Stomach (tissue), 8 donors: ENCODE measurements at regions not wholly inside any gene's neighbourhood (a gene's known extent, or its start where the extent isn't known, plus 50 kb on each side); places are given as distances from the start of the nearest gene placed in this dataset.
A peak's percentile ranks its signal among the peaks of the same experiment; 100 is the strongest.

Experiments
- DNase-seq, 2 donors: peaks; one replicate each; pipeline versions ENCODE4 v3.0.0 to v3.0.0-alpha.2; 2013 to 2019
- H3K27ac ChIP-seq, 5 donors: fragments of 200-600 bp in 4 of 5; sonication (generic) in 4 of 5; one replicate each; pipeline ENCODE4 v1.5.1; 2013 to 2019; ENCODE audit warnings: mild to moderate bottlenecking in 1 of 5, moderate library complexity in 1 of 5
- H3K27me3 ChIP-seq, 3 donors: fragments of 200-600 bp; sonication (generic); one replicate each; pipeline ENCODE4 v1.5.1; 2017 to 2019; ENCODE audit warnings: mixed run types in 1 of 3
- H3K36me3 ChIP-seq, 4 donors: fragments of 200-600 bp; sonication (generic); 1 replicate in 3 of 4; 2 replicates in 1 of 4; pipeline ENCODE4 v1.5.1; 2016 to 2019
- H3K4me1 ChIP-seq, 4 donors: fragments of 200-600 bp; sonication (generic); one replicate each; pipeline ENCODE4 v1.5.1; 2016 to 2019
- H3K4me3 ChIP-seq, 4 donors: fragments of 200-600 bp; sonication (generic) in 3 of 4; one replicate each; pipeline ENCODE4 v1.5.1; 2016 to 2019; ENCODE audit warnings: mild to moderate bottlenecking in 1 of 4
- H3K9me3 ChIP-seq, 4 donors: fragments of 200-600 bp; sonication (generic); one replicate each; pipeline ENCODE4 v1.5.1; 2016 to 2019
- CTCF ChIP-seq, 7 experiments: fragments of 450-650 bp in 4 of 7; fragments of 200-600 bp in 3 of 7; sonication (generic) in 3 of 7; IDR thresholded peaks; one replicate each; pipeline ENCODE4 v1.5.1; 2016 to 2019; ENCODE audit warnings: antibody characterized with exemption in 7 of 7, control low read depth in 2 of 7, mild to moderate bottlenecking in 1 of 7
- EP300 ChIP-seq: sonication (generic); formaldehyde crosslinking; IDR thresholded peaks from one replicate; pipeline ENCODE4 v1.6.1; 2017; ENCODE audit warnings: antibody characterized with exemption
- POLR2A ChIP-seq, 4 donors: fragments of 450-650 bp; IDR thresholded peaks; one replicate each; pipeline ENCODE4 v1.6.1; 2016; ENCODE audit warnings: antibody characterized with exemption in 4 of 4, control low read depth in 2 of 4, mild to moderate bottlenecking in 1 of 4, moderate library complexity in 1 of 4
- POLR2AphosphoS5 ChIP-seq, 3 donors: sonication (generic); formaldehyde crosslinking; IDR thresholded peaks; one replicate each; pipeline ENCODE4 v1.6.1; 2016; ENCODE audit warnings: antibody characterized with exemption in 3 of 3
- WGBS, 5 donors: extraction: QIAGEN DNeasy Blood & Tissue Kit in 3 of 5; methylation state at CpG; one replicate each; pipeline versions ENCODE4 v1.1.5 to v1.1.7; 2013 to 2018; 5-methylcytosine and 5-hydroxymethylcytosine counted together
- intact Hi-C: fragments of 100-400 bp; cut with DNase I; formaldehyde crosslinking; loops from one replicate; pipeline ENCODE4 v1.15.1; 2023; ENCODE audit warnings: low total_unique reads
- donor health status: healthy with polysubstance abuse.
- donor health status: Bipolar disorder and iron deficiency.
- donor health status: healthy.

- Histone ChIP-seq H3K4me1 (no peaks in the 10 kb centered on the region), H3K36me3 (no peaks in the 10 kb centered on the region), H3K27me3 (no peaks in the 10 kb centered on the region), H3K27ac (no peak overlapping the region), H3K4me3 (no peak overlapping the region), H3K9me3 (no peaks in the 10 kb centered on the region)
- peak; percentile 45 to 85 for DNase-seq
- TF ChIP-seq POLR2A (IDR thresholded peaks at IDR 0.05) (no peak), CTCF (IDR thresholded peaks at IDR 0.05) (peak in 4 of 7 experiments; percentile 41 to 54 (median 45))
- intact Hi-C loops = no loop called here
- 75 to 83% (median 79%) methylated on average over 3 of the region's 3 CpGs for WGBS, 5 donors
These were observed 330.0 kb upstream of the PMFBP1 start for GRCh38 chr16:72501739-72502593.

GRCh38 chr16:72500545-72500944, 328.6 kb upstream of the PMFBP1 start:
- no peaks in the 10 kb centered on the region for H3K36me3 ChIP-seq
- H3K9me3 ChIP-seq = no peaks in the 10 kb centered on the region
- TF ChIP-seq POLR2AphosphoS5 (IDR thresholded peaks at IDR 0.05) = no peak
- TF ChIP-seq CTCF (IDR thresholded peaks at IDR 0.05) = no peak
- TF ChIP-seq EP300 = no peak
- no peak for TF ChIP-seq POLR2A (IDR thresholded peaks at IDR 0.05)
- intact Hi-C loops = no loop called here
- 83 to 90% (median 88%) methylated on average over 5 of the region's 5 CpGs for WGBS, 5 donors
- no peaks in the 10 kb centered on the region for H3K4me1 ChIP-seq
- H3K27ac ChIP-seq = no peak overlapping the region
- no peak overlapping the region for H3K4me3 ChIP-seq
- DNase-seq = peak in 1 of 2 donors; percentile 5
- H3K27me3 ChIP-seq = no peaks in the 10 kb centered on the region

GRCh38 chr16:72493716-72494415, 321.9 kb upstream of the PMFBP1 start:
- intact Hi-C loops = no loop called here
- Histone ChIP-seq H3K9me3 (no peaks in the 10 kb centered on the region), H3K4me3 (no peak overlapping the region), H3K27me3 (no peaks in the 10 kb centered on the region), H3K36me3 (no peaks in the 10 kb centered on the region), H3K27ac (no peak overlapping the region), H3K4me1 (no peaks in the 10 kb centered on the region)
- TF ChIP-seq POLR2AphosphoS5 (IDR thresholded peaks at IDR 0.05) = no peak
- no peak for TF ChIP-seq CTCF (IDR thresholded peaks at IDR 0.05)
- TF ChIP-seq POLR2A (IDR thresholded peaks at IDR 0.05) = no peak
- no peak for TF ChIP-seq EP300
- DNase-seq = no peak
- 77 to 86% (median 83%) methylated on average over 9 of the region's 9 CpGs for WGBS, 5 donors

GRCh38 chr16:72487283-72487682, 315.3 kb upstream of the PMFBP1 start:
- 96 to 100% (median 98%) methylated on average over 1 of the region's 1 CpG for WGBS, 5 donors
- H3K27ac ChIP-seq = no peak overlapping the region
- no peak for TF ChIP-seq POLR2A (IDR thresholded peaks at IDR 0.05)
- TF ChIP-seq EP300 = no peak
- TF ChIP-seq CTCF (IDR thresholded peaks at IDR 0.05) = no peak
- TF ChIP-seq POLR2AphosphoS5 (IDR thresholded peaks at IDR 0.05) = no peak
- H3K4me1 ChIP-seq = no peaks in the 10 kb centered on the region
- intact Hi-C loops = no loop called here
- H3K36me3 ChIP-seq = no peaks in the 10 kb centered on the region
- H3K27me3 ChIP-seq = no peaks in the 10 kb centered on the region
- DNase-seq = no peak
- H3K9me3 ChIP-seq = no peaks in the 10 kb centered on the region
- no peak overlapping the region for H3K4me3 ChIP-seq
